HG03175 (cell line): ENCODE measurements at regions not wholly inside any gene's neighbourhood (a gene's known extent, or its start where the extent isn't known, plus 50 kb on each side); places are given as distances from the start of the nearest gene placed in this dataset.
"Not testable (repeated sequence)": the region's sequence is repeated elsewhere in the genome, so short reads cannot be mapped to it uniquely, and the experiment has no call there.

Source experiments
- ATAC-seq: cut with Tn5 transposase; IDR thresholded peaks from one replicate; pipeline ENCODE4 v1.9.1; 2021; ENCODE audit warnings: mild to moderate bottlenecking, moderate library complexity; ENCODE audit not compliant: unreplicated experiment

- ATAC-seq = not testable (repeated sequence)
Observed at GRCh38 chr21:5975719-5976118, 4545.7 kb upstream of the TPTE start.

- ATAC-seq = not testable (repeated sequence)
Observed at GRCh38 chr21:5997586-5997985, 4523.8 kb upstream of the TPTE start.

GRCh38 chr21:6015422-6016057 is 4505.8 kb upstream of the TPTE start:
- not testable (repeated sequence) for ATAC-seq

GRCh38 chr21:6020460-6020859 is 4500.9 kb upstream of the TPTE start:
- ATAC-seq = not testable (repeated sequence)

- not testable (repeated sequence) for ATAC-seq
Observed at GRCh38 chr21:6020953-6021716, 4500.2 kb upstream of the TPTE start.

GRCh38 chr21:6021717-6022270 is 4499.6 kb upstream of the TPTE start:
- not testable (repeated sequence) for ATAC-seq

GRCh38 chr21:6023331-6023730 is 4498.1 kb upstream of the TPTE start:
- not testable (repeated sequence) for ATAC-seq

- not testable (repeated sequence) for ATAC-seq
Observed at GRCh38 chr21:6025139-6025538, 4496.2 kb upstream of the TPTE start.

GRCh38 chr21:6027497-6027896 is 4493.9 kb upstream of the TPTE start:
- not testable (repeated sequence) for ATAC-seq

- not testable (repeated sequence) for ATAC-seq
Observed at GRCh38 chr21:6034124-6034678, 4487.2 kb upstream of the TPTE start.

GRCh38 chr21:6034820-6035473 is 4486.4 kb upstream of the TPTE start:
- not testable (repeated sequence) for ATAC-seq

- ATAC-seq = not testable (repeated sequence)
Observed at GRCh38 chr21:6035474-6036155, 4485.8 kb upstream of the TPTE start.

- ATAC-seq = not testable (repeated sequence)
Observed at GRCh38 chr21:6039224-6039623, 4482.2 kb upstream of the TPTE start.

GRCh38 chr21:6040095-6040494 is 4481.3 kb upstream of the TPTE start:
- not testable (repeated sequence) for ATAC-seq

- ATAC-seq = not testable (repeated sequence)
Observed at GRCh38 chr21:6043430-6044275, 4477.7 kb upstream of the TPTE start.

GRCh38 chr21:6044695-6045094 is 4476.7 kb upstream of the TPTE start:
- ATAC-seq = not testable (repeated sequence)

- not testable (repeated sequence) for ATAC-seq
Observed at GRCh38 chr21:6049930-6050329, 4471.5 kb upstream of the TPTE start.

GRCh38 chr21:6052109-6052508 is 4469.3 kb upstream of the TPTE start:
- not testable (repeated sequence) for ATAC-seq

GRCh38 chr21:6053145-6053544 is 4468.2 kb upstream of the TPTE start:
- ATAC-seq = not testable (repeated sequence)
